ENCODE measurements at regions not wholly inside any gene's neighbourhood (a gene's known extent, or its start where the extent isn't known, plus 50 kb on each side); places are given as distances from the start of the nearest gene placed in this dataset.

- TF ChIP-seq CTCF (IDR thresholded peaks at IDR 0.05) (no peak), POLR2A (IDR thresholded peaks at IDR 0.05) (no peak)
Observed at GRCh38 chr6:108758884-108759283, 89.3 kb upstream of the ARMC2 start.

Measured in esophagus squamous epithelium (tissue), 4 donors.